ENCODE measurements at regions not wholly inside any gene's neighbourhood (a gene's known extent, or its start where the extent isn't known, plus 50 kb on each side); places are given as distances from the start of the nearest gene placed in this dataset.

DNA sequence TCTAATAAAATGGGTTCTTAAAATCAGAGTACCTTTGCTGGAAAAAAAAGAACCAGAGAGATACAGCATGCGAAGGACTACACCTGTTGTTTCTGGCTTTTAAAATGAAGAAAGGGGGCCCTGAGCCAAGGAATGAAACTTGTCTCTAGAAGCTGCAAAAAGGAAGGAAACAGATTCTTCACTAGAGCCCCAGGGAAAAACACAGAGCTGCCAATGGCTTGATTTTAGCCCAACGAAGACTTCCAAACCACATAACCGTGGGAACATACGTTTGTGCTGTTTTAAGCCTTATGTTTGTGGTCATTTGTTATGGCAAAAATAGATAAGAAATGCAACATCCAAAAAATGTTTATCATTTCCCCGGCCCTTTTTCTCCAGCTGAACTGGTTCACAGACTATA lies 780.0 kb downstream of the SORCS1 start:
- TF ChIP-seq, protein P1, sequence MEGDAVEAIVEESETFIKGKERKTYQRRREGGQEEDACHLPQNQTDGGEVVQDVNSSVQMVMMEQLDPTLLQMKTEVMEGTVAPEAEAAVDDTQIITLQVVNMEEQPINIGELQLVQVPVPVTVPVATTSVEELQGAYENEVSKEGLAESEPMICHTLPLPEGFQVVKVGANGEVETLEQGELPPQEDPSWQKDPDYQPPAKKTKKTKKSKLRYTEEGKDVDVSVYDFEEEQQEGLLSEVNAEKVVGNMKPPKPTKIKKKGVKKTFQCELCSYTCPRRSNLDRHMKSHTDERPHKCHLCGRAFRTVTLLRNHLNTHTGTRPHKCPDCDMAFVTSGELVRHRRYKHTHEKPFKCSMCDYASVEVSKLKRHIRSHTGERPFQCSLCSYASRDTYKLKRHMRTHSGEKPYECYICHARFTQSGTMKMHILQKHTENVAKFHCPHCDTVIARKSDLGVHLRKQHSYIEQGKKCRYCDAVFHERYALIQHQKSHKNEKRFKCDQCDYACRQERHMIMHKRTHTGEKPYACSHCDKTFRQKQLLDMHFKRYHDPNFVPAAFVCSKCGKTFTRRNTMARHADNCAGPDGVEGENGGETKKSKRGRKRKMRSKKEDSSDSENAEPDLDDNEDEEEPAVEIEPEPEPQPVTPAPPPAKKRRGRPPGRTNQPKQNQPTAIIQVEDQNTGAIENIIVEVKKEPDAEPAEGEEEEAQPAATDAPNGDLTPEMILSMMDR (IDR thresholded peaks at IDR 0.05) = no peak
- no peak for TF ChIP-seq POLR2A (IDR thresholded peaks at IDR 0.05)

Data from adrenal gland (tissue), 5 donors.